ENCODE measurements at regions not wholly inside any gene's neighbourhood (a gene's known extent, or its start where the extent isn't known, plus 50 kb on each side); places are given as distances from the start of the nearest gene placed in this dataset.

DNA sequence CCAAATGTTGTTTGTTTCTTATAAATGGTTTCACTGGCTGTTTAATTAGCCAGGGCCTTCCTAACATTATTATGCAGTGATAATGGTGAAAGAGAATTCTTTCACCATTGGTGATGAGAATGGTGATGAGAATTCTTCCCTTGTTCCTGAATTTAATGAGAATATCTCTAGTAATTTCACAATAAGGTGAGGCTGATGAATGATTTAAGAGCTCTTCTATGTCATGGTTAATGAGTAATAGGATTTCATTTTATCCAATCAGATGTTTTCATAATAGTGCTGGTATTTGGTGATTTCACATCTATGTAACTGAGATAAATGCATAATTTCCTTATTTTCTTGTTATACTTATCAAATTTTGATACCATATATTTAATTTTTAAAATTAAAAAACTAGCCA lies 535.7 kb upstream of the ZEB2 start:
- in situ Hi-C loops (cut with MboI; ENCODE audit: low sequenced_read_pairs) = no loop called here

DNA sequence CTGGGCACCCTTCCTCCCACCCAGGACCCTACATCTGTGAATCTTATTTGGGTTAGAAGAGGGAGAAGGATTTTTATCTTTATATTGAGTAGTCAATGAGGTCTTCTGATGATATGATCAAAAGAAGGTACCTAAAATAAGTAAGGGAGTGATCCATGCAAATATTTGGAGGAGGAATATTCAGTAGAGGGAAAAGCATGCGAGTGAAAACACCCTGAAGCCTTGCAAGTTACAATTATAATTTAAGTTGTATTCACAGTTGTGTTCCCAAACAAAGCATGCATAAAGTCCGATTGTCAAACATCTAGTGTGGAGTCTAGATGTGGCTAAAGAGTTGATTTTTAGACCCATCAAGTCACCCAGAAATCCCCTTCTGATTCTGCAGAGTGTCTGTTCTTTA lies 530.2 kb upstream of the ZEB2 start:
- in situ Hi-C loops (cut with MboI; ENCODE audit: low sequenced_read_pairs) = no loop called here

DNA sequence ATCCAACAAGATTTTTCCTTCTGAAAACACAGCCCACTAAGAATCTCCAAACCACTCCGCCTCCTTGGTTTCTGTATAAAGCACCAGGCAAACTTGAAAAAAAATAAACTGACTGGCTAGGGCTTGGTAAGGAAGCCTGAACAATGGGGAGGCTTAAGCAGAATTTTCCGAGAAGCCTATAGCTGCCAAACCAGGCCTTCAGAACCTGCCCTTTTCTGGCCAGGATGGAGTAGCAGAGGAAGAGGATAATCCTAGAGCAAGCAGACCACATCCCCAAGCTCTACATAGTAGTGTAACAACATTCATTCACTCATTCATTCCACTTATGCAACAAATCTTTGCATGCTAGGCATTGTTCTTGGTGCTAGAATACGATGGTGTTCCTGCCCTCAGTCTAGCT lies 529.6 kb upstream of the ZEB2 start:
- in situ Hi-C loops (cut with MboI; ENCODE audit: low sequenced_read_pairs) = no loop called here

DNA sequence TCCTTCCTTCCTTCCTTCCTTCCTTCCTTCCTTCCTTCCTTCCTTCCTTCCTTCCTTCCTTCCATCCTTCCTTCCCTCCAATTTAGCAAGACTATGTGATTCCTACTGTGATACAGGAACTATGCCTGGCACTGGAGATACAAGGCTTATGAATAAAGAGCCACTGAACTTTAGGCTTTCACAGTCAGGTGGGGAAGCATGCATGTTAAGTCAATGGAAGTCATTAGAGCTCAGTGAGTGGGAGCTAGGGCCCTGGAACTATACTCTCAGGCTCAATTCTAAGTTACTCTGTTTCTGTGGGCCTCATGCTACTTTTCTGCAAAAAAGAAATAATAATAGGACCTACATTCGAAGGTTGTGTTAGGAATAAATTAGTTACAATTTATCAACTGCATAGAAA lies 527.6 kb upstream of the ZEB2 start:
- in situ Hi-C loops (cut with MboI; ENCODE audit: low sequenced_read_pairs) = no loop called here

DNA sequence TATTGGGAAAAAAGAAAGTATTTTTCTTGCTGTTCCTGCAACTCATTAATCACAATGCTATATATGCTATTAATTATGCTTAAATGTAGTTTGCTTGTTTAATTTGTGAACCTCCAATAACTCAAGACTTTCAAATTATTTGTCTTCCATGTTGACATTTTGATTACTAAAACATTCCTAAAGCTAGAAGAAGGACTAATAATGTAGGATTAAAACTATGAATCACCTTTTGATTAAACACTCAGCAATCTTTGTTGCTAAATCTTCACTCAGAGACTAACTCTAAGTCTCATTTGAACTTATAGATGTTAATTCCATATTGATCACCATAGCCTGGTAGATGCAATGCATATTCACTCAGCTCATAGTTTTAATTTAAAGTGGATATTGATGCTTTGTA lies 524.6 kb upstream of the ZEB2 start:
- in situ Hi-C loops (cut with MboI; ENCODE audit: low sequenced_read_pairs) = no loop called here

DNA sequence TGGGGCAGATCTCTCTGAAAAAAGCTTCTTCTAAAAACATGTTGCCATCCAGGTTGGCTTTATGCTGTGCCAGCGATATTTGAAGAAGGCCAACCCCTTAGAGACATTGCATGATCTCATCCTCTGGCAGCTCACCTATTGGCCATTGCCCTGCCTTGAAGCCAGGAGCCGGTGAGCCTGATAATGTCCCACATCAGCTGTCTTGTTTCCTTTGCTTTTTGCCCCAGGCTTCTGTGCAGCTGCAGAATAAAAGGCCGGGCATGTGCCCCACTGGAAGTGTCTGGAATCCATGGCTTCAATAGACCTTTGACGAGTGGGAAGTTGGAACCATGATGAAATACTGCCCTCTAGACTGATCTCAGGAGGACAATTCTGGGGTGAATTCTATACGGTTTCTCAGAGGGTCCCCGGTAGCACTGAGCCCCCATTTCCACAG lies 523.5 kb upstream of the ZEB2 start:
- in situ Hi-C loops (cut with MboI; ENCODE audit: low sequenced_read_pairs) = no loop called here

- in situ Hi-C loops (cut with MboI; ENCODE audit: low sequenced_read_pairs) = no loop called here
Observed at GRCh38 chr2:145041706-145042105, 521.8 kb upstream of the ZEB2 start.

DNA sequence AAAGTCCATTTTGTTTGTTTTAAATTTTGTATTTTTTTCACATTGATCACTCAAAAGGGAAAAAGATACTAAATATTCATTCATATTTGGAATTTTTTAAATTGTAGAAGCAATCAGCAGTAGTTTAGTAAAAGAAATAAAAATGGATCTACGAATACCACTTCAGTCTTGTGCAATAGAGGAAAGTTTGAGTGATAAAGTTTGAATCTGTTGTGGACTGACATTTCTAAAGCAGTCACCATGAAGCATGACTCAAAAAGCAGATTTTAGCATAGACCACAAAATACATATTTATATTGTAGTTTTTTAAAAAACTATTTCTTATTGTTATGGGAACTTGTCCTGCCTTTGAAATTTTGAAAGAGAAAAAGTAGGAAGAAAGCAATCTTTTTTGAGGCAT lies 520.5 kb upstream of the ZEB2 start:
- in situ Hi-C loops (cut with MboI; ENCODE audit: low sequenced_read_pairs) = no loop called here

DNA sequence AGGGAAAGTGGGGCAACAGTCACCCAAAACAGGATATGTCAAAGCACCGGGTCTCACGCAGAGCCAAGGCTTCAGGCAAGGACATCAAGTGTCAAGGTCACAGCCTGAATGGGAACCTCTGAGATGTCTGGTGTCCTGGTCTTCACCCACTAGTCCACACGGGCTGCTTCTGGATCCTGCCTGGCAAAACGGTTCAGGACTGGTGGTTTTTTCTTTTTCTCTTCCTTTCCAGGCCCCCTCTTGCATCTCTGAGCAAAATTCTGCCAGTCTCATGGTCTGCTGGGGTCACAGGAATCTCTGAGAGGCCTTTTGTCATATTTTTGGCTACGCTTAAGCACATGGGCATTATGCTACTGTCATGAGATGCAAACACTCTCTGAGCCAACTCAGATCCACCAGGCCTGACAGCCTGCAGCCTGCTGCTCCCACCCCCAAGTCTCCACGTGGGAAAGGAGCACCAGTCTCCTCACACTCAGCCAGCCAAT lies 518.2 kb upstream of the ZEB2 start:
- in situ Hi-C loops (cut with MboI; ENCODE audit: low sequenced_read_pairs) = no loop called here

DNA sequence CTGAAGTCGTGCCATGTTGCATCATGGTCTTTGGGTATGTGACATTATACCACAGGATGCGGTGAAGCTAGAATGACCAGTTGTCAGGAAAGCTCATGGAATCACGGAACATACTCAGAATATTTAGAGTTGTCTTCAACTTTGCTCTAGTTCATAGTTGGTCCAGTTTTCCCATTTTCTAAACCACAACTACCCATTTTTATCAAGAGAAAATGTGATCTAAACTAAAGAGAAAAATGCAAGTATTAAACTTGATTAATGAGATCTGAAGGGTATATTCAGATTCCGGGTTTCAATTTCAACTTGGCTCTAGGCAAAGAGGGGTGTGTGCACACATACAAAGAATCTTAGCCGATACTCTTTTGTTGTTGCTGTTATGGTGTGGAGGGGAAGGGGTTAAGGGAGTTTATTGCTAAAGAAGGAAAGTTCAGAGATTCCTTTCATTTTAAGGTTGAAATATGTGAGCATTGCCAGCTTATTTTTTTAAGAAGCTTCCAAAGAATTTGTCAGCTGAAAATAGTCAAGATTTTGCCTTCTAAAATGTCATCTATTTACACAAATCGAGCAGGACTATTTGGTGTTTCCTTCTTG lies 516.6 kb upstream of the ZEB2 start:
- in situ Hi-C loops (cut with MboI; ENCODE audit: low sequenced_read_pairs) = no loop called here

DNA sequence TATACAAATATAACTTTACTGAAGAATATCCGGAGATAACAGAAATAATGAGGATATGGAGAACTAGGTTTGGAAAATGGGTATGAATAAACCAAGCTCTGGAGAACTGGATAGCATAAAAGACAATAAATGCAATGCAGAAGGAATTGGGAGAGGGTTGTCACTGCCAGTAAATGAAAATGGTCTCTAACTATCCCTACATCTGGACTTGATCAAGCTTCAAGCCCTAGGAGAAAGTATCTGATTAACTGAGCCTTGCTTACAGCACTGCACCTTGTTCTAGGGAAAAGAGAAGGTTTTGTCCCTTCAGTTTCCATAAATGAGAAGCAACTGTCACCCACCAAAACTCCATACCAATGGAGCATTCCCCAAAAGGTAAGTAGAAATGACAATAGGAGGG lies 514.6 kb upstream of the ZEB2 start:
- in situ Hi-C loops (cut with MboI; ENCODE audit: low sequenced_read_pairs) = no loop called here

DNA sequence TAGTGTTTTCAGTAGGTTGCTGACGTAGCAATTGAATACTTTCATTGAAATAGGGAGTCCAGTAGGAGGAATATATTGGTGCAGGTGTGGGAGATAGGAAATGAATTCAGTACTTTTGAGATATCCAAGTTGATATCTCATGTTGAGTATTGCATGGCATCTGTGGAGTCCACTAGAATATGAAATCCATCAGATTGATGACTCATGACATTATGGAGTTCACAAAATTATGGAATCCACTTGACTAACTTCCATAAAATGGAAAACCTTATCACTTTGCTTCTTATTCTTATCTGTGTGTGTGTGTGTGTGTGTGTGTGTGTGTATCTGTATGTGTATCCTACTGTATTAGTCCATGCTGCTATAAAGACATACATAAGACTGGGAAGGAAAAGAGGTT lies 513.5 kb upstream of the ZEB2 start:
- in situ Hi-C loops (cut with MboI; ENCODE audit: low sequenced_read_pairs) = no loop called here

GRCh38 chr2:145032791-145033190 lies 512.9 kb upstream of the ZEB2 start:
- in situ Hi-C loops (cut with MboI; ENCODE audit: low sequenced_read_pairs) = no loop called here

GRCh38 chr2:145029873-145030272 lies 510.0 kb upstream of the ZEB2 start:
- in situ Hi-C loops (cut with MboI; ENCODE audit: low sequenced_read_pairs) = no loop called here

GRCh38 chr2:145029081-145029480 lies 509.2 kb upstream of the ZEB2 start:
- in situ Hi-C loops (cut with MboI; ENCODE audit: low sequenced_read_pairs) = no loop called here

- in situ Hi-C loops (cut with MboI; ENCODE audit: low sequenced_read_pairs) = no loop called here
Observed at GRCh38 chr2:145028101-145028920, 508.4 kb upstream of the ZEB2 start.

- in situ Hi-C loops (cut with MboI; ENCODE audit: low sequenced_read_pairs) = no loop called here
Observed at GRCh38 chr2:145026456-145027455, 506.8 kb upstream of the ZEB2 start.

DNA sequence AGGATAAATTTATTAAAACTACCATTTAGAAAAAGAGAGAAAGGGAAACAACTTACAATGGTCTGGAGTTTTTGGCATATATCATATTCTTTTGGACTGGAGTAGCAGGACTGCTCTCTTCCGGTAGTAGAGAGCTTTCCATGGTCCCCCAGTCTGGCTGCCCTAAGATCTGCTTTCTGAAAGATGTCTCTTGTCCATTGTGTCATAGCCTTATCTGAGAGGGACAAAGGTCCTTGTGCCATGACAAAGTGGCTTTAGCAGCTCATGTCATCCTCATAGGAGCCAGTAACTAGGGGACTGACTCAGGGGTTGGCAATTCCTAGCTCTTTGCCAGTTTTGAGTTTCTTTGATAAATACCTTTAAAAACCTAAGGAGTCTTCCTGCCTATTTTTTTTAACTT lies 505.5 kb upstream of the ZEB2 start:
- in situ Hi-C loops (cut with MboI; ENCODE audit: low sequenced_read_pairs) = no loop called here

- in situ Hi-C loops (cut with MboI; ENCODE audit: low sequenced_read_pairs) = no loop called here
Observed at GRCh38 chr2:145023334-145023934, 503.5 kb upstream of the ZEB2 start.

DNA sequence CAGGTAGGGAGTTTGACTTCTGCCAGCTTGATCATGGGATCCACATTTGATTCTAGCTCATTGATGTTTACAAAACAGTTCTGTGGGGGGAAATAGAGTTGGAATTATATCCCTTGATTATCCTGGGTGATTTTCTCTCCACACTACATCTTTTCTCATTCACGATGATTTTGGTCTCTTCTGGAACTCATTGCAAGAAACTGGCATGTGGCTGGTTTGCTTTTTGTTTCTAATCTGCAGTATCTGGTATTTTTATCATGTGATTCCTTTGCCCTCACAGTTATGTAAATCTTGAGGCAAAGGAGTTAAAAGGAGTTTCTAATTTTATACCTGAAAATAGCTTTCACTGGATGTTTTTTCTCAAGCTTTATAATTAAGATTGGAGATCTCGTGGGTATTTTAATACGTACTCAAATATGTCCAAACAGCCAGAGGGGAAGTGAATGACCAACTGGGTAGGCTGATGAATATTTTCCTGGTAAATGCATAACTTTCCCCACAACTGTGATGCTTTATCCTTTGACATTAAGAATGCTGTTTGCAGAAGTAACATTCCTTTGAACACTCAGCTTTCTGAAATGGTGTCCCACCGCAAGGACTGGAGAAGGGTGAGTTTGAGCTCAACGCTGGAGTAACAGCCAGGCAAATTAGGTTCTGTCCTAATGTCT lies 502.9 kb upstream of the ZEB2 start:
- in situ Hi-C loops (cut with MboI; ENCODE audit: low sequenced_read_pairs) = no loop called here
